ENCODE measurements at regions not wholly inside any gene's neighbourhood (a gene's known extent, or its start where the extent isn't known, plus 50 kb on each side); places are given as distances from the start of the nearest gene placed in this dataset.

DNA sequence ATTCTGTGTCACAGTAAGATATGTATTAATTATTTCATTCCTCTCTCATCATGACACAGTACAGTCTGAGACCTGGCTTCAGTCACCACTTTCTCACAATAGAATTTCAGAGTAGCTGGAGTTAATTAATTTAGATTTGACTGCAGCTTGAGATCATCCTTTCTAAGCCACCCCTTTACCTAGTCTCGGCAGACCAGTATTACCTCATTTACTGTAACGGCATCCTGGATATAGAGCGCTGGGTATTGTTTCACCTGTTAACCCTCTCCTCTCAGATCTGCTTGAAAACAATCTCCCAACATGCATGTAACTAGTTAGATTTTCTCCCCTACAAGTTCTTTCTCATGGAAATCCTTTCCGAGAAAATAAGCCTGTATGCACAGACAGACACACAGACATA, 1057.5 kb downstream of the GATA3 start:
- TF ChIP-seq FOS (IDR thresholded peaks at IDR 0.05; ENCODE audit: borderline replicate concordance, insufficient read depth, low read length) (no peak), EZH2 (IDR thresholded peaks at IDR 0.05; ENCODE audit: borderline replicate concordance, low read depth, low read length, severe bottlenecking) (no peak), POLR2A (IDR thresholded peaks at IDR 0.05; ENCODE audit: low read depth, low read length) (no peak), JUN (IDR thresholded peaks at IDR 0.05; ENCODE audit: borderline replicate concordance, insufficient read depth, insufficient read length, low read depth) (no peak), POLR2AphosphoS5 (IDR thresholded peaks at IDR 0.05; ENCODE audit: insufficient read depth, low read depth, low read length) (no peak), MYC (IDR thresholded peaks at IDR 0.05; ENCODE audit: low read depth, low read length) (no peak)
- TF ChIP-seq, protein P1, sequence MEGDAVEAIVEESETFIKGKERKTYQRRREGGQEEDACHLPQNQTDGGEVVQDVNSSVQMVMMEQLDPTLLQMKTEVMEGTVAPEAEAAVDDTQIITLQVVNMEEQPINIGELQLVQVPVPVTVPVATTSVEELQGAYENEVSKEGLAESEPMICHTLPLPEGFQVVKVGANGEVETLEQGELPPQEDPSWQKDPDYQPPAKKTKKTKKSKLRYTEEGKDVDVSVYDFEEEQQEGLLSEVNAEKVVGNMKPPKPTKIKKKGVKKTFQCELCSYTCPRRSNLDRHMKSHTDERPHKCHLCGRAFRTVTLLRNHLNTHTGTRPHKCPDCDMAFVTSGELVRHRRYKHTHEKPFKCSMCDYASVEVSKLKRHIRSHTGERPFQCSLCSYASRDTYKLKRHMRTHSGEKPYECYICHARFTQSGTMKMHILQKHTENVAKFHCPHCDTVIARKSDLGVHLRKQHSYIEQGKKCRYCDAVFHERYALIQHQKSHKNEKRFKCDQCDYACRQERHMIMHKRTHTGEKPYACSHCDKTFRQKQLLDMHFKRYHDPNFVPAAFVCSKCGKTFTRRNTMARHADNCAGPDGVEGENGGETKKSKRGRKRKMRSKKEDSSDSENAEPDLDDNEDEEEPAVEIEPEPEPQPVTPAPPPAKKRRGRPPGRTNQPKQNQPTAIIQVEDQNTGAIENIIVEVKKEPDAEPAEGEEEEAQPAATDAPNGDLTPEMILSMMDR (IDR thresholded peaks at IDR 0.05; ENCODE audit: extremely low read depth in 1 of 2, insufficient read depth in 1 of 2, low read depth in 1 of 2, low read length in 2 of 2): no peak
- TF ChIP-seq, protein P2, sequence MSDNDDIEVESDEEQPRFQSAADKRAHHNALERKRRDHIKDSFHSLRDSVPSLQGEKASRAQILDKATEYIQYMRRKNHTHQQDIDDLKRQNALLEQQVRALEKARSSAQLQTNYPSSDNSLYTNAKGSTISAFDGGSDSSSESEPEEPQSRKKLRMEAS (IDR thresholded peaks at IDR 0.05; ENCODE audit: insufficient read depth, insufficient read length): no peak

Data from endothelial cell of umbilical vein (primary cell).